GM18517 (cell line): ENCODE measurements at regions not wholly inside any gene's neighbourhood (a gene's known extent, or its start where the extent isn't known, plus 50 kb on each side); places are given as distances from the start of the nearest gene placed in this dataset.

ENCODE experiments used
- ATAC-seq: cut with Tn5 transposase; IDR thresholded peaks from one replicate; pipeline ENCODE4 v1.9.1; 2021; ENCODE audit warnings: mild to moderate bottlenecking, moderate library complexity; ENCODE audit not compliant: unreplicated experiment

GRCh38 chrX:78213331-78213730, 73.9 kb upstream of the TAF9B start:
- no peak for ATAC-seq

DNA sequence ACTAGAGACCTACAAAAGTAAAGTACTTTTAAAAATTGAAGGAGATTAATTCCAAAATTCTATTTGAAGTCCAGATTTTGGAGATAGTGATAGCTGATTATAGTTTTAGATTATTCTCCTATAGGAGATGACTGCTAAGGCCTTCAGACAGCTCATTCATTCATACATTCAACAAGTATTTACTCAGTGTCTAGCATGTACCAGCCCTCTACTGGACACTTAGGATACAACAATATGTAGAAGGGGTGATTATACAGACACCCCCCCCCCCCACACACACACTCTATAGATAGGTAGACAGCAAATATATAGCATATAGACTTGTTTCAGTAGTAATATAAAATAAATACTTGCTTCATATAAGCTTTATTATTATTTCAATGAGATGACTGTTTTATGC, 60.4 kb upstream of the TAF9B start:
- ATAC-seq = peak; percentile 65
